GM10266 (cell line): ENCODE measurements at regions not wholly inside any gene's neighbourhood (a gene's known extent, or its start where the extent isn't known, plus 50 kb on each side); places are given as distances from the start of the nearest gene placed in this dataset.

ENCODE experiments used
- DNase-seq: peaks from one replicate; pipeline ENCODE4 v3.0.0; 2012; ENCODE audit errors: extremely low spot score
- CTCF ChIP-seq: IDR thresholded peaks from 2 replicates; pipeline ENCODE4 v1.5.1; 2012; ENCODE audit warnings: mild to moderate bottlenecking, low read depth; ENCODE audit not compliant: control insufficient read depth, insufficient read depth; ENCODE audit errors: missing control alignments

GRCh38 chr12:59916988-59917387, 321.2 kb downstream of the SLC16A7 start:
- DNase-seq: no peak
- TF ChIP-seq CTCF: no peak

- TF ChIP-seq CTCF: no peak
- DNase-seq: no peak
Measured at GRCh38 chr12:59927032-59927431, 331.2 kb downstream of the SLC16A7 start.

GRCh38 chr12:59928416-59928815, 332.6 kb downstream of the SLC16A7 start:
- TF ChIP-seq CTCF: no peak

GRCh38 chr12:59929110-59929509, 333.3 kb downstream of the SLC16A7 start:
- DNase-seq: no peak
- no peak for TF ChIP-seq CTCF

More at GRCh38 chr12:59928416-59928815, 332.6 kb downstream of the SLC16A7 start:
- DNase-seq: no peak

- no peak for TF ChIP-seq CTCF
- no peak for DNase-seq
Measured at GRCh38 chr12:59934486-59934885, 338.7 kb downstream of the SLC16A7 start.

- no peak for TF ChIP-seq CTCF
- DNase-seq: no peak
Measured at GRCh38 chr12:59936534-59936933, 340.7 kb downstream of the SLC16A7 start.

DNA sequence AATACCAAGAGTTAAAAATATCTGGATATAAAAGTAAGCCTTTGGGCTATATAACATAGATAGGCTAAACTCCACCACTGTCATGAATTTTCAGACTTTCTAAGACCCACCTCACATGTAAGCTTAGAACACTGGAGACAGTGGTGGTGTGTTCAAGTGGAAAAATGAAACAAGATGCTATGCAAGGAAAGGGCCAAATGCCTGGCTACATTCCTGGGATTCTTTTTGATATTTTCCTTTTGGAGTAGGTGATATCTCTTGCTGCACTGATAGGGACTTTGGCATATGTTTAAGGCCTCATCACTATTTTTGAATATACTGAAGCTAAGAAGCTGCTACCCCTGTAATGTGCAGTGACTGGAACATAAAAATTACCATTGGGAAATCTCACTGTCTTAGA, 341.3 kb downstream of the SLC16A7 start:
- no peak for TF ChIP-seq CTCF

More for the DNA sequence above, 341.3 kb downstream of the SLC16A7 start:
- no peak for DNase-seq
